HG03139 (cell line): ENCODE measurements at regions not wholly inside any gene's neighbourhood (a gene's known extent, or its start where the extent isn't known, plus 50 kb on each side); places are given as distances from the start of the nearest gene placed in this dataset.

Source experiments
- ATAC-seq: cut with Tn5 transposase; IDR thresholded peaks from one replicate; pipeline ENCODE4 v1.9.1; 2021; ENCODE audit not compliant: unreplicated experiment

DNA sequence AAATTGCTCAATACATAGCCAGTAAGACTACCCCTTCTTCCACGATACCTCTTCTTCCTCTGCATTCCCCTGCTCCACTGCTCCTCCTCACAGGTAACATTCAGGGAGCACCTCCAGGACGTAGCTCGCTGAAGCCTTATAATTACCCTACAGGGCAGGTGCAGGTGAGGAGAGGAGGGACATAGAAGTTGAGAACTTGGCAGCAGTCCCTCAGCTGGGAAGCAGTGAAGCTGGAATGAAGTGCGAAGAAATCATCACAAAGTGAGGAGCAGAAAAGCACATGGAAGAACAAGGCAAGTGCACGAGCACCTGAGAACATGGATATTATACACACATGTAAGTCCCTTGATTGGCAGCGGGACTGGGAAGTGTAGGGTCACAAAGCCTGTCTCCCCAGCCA lies 118.2 kb downstream of the HSD17B3 start:
- ATAC-seq = no peak

- no peak for ATAC-seq
Measured at GRCh38 chr9:96178153-96178552, 123.8 kb downstream of the HSD17B3 start.

DNA sequence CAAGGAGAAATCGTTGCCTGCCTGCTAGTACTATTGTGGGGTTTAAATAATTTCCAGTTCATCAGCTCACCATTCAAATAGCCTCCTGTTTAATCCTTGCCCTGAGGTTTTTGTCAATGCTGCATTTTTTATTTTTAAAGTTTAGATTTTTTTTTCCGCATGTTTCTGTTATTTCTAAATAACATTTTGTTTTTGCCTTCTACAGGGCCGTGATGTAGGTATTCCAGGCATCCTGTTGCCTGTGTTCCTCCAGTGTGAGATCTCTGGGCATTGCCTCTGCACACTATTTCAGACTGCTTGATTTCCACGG lies 124.3 kb downstream of the HSD17B3 start:
- no peak for ATAC-seq

DNA sequence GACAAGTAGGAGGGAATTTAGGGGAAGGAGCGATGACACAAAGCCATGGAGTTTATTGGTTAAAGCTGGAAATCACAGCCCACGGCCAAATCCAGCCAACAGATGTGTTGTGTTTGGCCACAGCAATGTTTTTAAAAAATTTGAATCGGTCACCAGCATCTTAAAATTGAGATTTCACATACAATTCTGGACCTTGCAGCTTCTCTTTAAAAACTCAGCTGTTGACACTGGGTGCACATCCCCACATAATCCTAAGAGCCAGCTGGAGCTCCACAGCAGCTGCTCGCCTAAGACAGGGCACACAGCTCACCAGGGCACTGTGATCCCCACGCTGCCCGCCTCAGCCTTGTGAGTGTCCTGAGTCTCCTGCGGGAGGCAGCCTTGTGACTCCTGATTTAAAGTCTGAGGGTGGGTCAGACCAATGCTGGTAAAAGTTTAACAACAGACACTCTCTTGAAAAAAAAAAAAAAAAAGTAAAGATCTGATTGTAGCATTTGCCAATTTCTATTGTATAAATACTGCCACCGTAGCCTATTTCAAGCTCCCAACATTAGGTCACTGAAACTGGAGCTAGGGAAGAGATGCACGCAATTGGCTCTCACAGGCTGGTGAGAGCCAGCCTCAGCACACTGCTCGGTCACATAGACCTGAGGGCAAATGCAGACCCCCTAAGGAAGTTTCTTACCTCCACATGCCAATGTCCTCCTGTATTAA lies 124.8 kb downstream of the HSD17B3 start:
- ATAC-seq = no peak

DNA sequence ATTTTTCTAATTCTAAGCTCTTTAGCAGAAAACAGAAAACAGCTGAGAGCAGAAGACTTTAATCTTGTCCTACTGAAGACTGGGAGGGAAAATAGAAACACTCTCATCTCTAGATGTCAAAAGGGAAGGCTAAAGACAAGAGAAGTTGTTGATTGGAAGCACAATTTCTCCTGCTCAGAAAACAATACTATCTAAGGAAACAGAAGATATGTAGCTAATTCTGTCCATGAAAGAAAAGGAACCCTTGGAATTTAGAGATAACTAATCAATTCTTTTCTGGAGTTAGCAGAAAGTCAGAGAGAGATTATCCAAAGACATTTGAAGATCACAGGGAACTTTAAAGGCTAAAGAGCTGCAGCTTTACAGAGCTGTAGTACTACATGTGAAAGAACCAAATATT lies 126.2 kb downstream of the HSD17B3 start:
- ATAC-seq = no peak

GRCh38 chr9:96175001-96175400 lies 127.0 kb downstream of the HSD17B3 start:
- no peak for ATAC-seq

DNA sequence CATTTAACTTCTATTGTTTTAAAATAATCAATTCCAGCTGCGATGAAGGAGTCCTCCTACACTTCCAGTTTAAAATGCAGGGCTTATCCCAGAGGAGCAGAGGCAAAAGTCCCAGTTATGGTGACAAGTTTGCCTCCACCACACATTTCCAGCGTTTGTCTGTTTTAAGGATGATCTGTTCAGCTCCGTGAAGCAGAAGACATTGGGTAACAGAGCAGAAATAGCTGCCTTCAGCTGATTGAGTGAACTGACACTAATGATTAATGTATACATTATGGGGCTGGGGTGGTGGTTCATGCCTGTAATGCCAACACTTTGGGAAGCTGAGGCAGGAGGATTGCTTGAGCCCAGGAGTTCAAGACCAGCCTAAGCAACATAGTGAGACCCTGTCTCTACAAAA lies 127.6 kb downstream of the HSD17B3 start:
- ATAC-seq = no peak

- no peak for ATAC-seq
Measured at GRCh38 chr9:96173640-96174039, 128.3 kb downstream of the HSD17B3 start.

- ATAC-seq = no peak
Measured at GRCh38 chr9:96172797-96173196, 129.2 kb downstream of the HSD17B3 start.

DNA sequence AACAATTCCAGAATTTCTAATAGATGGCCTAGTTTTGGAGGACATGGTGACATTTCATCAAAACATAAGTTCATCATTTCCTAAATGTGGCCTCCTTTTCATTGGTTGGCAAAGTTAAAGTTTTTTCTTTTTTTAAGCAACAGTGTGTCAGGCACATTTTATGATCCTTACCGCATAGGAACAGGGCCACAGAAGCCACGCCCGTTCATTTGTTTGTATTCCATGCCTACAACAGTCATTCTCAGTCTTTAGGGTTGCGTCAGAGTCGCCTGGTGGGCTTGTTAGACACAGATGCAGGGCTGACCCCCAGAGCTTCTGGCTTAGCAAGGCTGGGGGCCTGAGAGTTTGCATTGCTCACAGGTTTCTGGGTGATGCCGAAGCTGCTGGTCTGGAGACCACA lies 130.2 kb downstream of the HSD17B3 start:
- no peak for ATAC-seq

DNA sequence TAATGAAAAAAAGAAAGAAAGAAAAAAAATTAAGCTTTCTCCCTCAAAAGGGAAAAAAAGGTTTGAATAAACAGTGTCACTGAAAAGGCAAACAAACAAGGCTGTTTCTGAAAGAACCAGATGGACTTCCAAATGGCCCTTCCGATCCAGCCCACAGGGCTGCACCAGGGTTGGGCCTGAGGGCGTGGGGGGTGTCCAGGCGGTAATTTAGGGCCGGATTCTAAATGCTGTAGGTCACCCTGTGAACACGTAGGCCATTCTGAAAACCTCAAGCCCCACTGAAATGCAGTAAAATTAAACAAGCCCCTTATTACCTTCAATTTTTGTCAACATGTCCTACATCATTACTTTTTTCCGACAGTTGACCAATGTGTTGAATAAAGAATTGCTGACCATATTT lies 132.1 kb downstream of the HSD17B3 start:
- ATAC-seq = no peak

DNA sequence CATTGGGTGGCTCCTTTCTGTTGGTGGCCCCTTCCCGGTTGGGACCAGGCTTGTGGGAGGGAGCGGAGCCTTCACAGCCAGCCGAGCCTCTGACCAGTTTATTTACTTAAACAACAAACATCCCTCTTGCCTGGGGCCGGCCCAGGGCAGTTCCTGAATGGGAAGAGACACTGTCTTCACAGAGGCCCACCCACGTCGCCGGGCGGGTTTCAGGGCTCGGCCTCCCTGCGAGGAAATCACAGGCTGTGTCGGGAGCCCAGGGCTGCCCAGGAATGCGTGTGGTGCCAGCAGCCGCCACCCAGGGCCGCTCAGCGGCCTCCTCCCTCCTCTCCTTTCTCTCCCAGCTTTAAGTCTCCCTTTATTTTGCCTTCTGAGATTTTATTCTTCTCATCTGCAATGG lies 132.5 kb downstream of the HSD17B3 start:
- no peak for ATAC-seq

- no peak for ATAC-seq
Measured at GRCh38 chr9:96168882-96169281, 133.1 kb downstream of the HSD17B3 start.

- no peak for ATAC-seq
Measured at GRCh38 chr9:96167011-96167410, 135.0 kb downstream of the HSD17B3 start.

DNA sequence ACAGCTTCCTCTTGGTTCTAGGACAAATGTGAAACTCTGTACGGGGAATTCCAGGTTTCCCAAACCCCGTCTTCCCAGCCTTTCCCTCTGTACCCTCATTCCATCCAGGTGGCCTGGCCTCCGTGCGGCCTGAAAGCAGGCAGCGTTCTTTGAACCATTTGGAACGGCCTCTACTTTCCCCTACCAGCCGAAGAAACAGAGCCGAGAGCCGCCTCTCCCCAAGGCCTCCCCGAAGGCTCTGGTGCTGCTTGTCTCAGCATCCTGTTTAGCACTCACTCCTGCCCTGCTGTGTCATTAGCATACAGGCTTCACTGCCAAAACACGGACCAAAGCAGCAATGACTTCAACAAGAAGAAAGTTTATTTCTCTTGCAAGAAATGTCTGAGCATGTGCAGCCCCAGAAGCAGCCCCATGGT lies 137.7 kb downstream of the HSD17B3 start:
- no peak for ATAC-seq

DNA sequence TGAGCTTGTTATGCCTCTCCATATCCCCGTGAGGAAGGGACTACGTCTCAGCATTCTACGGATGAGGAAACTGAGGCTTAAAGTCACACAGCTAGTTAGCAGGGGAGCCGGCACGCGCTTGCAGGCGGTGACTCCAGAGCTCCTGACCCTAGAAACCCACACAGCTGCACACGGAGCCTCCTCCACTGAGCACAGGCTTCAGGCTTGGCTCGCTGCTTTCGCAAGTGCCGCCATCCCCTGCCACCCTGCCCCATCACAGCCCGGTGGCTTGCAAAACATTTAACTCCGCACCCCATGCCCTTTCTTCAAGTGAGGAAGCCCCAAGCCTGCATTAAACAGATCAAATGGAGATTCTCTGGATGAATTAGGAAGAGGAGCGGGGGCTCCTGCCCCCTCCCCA lies 138.3 kb downstream of the HSD17B3 start:
- no peak for ATAC-seq

GRCh38 chr9:96163161-96163560 lies 138.8 kb downstream of the HSD17B3 start:
- no peak for ATAC-seq

GRCh38 chr9:96161819-96162218 lies 140.2 kb downstream of the HSD17B3 start:
- no peak for ATAC-seq

DNA sequence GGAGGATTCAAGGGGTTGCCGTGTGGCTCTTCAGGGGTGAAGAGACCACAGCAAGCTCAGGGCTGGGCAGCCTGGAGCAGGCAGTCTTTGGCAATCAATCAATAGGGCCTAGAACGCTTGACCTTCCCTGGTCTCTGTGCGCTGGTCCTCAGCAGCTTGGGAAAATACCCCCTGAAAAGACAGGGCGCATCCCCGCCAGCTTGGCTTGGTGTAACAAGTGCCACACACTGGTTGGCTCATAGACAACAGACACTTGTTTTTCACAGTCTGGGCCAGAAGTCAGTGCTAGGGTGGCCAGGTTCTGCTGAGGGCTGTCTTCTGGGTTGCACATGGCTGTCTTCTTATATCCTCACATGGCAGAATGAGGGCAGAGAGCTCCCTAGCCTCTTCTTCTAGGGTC lies 141.1 kb downstream of the HSD17B3 start:
- no peak for ATAC-seq

DNA sequence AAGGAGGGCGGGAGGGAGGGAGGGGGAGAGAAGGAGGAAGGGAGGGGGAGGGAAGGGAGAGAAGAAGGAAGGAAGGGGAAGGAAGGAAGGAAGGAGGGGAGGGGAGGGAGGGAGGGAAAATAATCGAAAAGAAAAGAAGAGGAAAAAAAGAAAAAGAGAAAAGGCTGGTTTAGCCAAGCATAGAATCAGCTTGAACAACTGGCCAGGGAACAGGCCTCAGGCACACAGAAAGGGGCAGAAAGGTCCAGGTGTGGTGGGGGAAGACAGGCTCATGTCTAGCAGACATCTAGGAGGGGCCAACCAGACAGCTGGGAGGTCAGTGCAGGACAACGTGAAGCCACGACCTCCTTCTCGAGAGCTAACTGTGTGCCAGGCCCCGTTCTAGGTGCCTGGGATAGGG lies 141.8 kb downstream of the HSD17B3 start:
- no peak for ATAC-seq

GRCh38 chr9:96159596-96159995 lies 142.4 kb downstream of the HSD17B3 start:
- no peak for ATAC-seq

DNA sequence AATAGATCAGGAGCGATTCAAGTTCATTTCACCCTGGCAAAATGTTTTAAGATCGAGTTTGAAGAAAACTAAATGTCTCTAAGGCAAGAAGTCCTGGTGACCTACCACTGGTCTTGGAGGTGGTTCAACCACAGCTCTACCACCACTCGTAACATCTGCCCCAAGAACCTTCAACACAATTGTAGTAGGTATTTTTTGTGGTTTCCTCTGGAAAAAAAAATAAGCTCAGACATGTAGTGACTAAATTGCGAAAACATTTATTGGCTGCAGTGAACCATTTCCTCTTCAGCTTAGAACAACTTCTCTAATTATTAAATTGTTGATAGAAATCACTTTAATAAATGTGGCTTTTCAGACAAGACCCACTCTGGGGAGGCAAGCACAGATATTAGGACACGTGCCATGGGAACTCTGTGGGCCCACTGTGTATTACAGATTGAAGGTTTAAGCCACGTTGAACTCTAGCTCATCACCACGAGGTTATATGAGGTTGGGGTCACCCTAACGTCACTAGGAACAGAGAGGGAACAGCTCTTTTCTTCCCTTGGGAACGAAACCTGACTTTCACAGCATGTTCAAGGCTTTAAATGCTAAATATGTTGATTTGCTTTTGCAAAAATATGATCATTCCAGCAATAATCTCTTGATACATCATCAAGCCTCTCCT lies 142.9 kb downstream of the HSD17B3 start:
- no peak for ATAC-seq

DNA sequence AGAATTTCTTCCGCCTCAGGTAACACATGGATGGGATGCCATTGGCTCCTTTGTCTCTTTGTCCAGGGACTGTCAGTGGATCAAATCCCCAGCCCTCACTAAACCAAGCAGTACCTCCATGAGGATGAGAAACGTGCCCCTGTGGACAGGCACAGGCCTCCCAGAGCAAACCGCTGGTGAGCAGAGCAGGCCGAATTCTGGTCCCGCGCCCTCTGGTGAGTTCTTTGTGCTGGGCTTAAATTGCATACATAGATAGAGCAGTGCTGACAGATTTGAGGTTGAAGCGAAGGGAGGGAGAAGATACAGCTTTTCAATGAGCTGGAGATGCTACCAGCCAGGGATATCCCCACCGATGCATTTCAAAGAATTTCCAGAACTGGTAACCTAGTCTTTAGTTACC lies 143.8 kb downstream of the HSD17B3 start:
- ATAC-seq = no peak
